Activated CD4-positive, CD25-positive, alpha-beta regulatory T cell treated with anti-CD3 and anti-CD28 coated beads, Interleukin-2, amount 50 U/mL, for 24 hours (primary cell): ENCODE measurements at regions not wholly inside any gene's neighbourhood (a gene's known extent, or its start where the extent isn't known, plus 50 kb on each side); places are given as distances from the start of the nearest gene placed in this dataset.

Experiments used
- ATAC-seq, 2 donors: fragments of 150-1000 bp; cut with Tn5 transposase; one replicate each; pipeline ENCODE4 v1.10.0; 2021; ENCODE audit warnings: mild to moderate bottlenecking in 1 of 2, moderate library complexity in 1 of 2

GRCh38 chr5:159825551-159826051, 90.7 kb upstream of the ADRA1B start:
- ATAC-seq, result no peak

- ATAC-seq, result peak; percentile 43 to 55
These were observed 89.7 kb upstream of the ADRA1B start for GRCh38 chr5:159826351-159827214.

GRCh38 chr5:159827861-159828260, 88.4 kb upstream of the ADRA1B start:
- no peak for ATAC-seq

- no peak for ATAC-seq
These were observed 84.2 kb upstream of the ADRA1B start for GRCh38 chr5:159832073-159832472.

GRCh38 chr5:159833088-159833487, 83.2 kb upstream of the ADRA1B start:
- ATAC-seq, result no peak

GRCh38 chr5:159833846-159834245, 82.4 kb upstream of the ADRA1B start:
- no peak for ATAC-seq

- no peak for ATAC-seq
These were observed 80.7 kb upstream of the ADRA1B start for GRCh38 chr5:159835548-159835947.

- ATAC-seq, result no peak
These were observed 79.6 kb upstream of the ADRA1B start for GRCh38 chr5:159836691-159837090.

- ATAC-seq, result no peak
These were observed 78.4 kb upstream of the ADRA1B start for GRCh38 chr5:159837860-159838259.

- ATAC-seq, result no peak
These were observed 77.6 kb upstream of the ADRA1B start for GRCh38 chr5:159838551-159839222.

GRCh38 chr5:159844267-159845121, 71.8 kb upstream of the ADRA1B start:
- ATAC-seq, result no peak

GRCh38 chr5:159849437-159850083, 66.7 kb upstream of the ADRA1B start:
- no peak for ATAC-seq

- ATAC-seq, result no peak
These were observed 66.1 kb upstream of the ADRA1B start for GRCh38 chr5:159850160-159850559.

GRCh38 chr5:159851053-159851452, 65.2 kb upstream of the ADRA1B start:
- no peak for ATAC-seq

- ATAC-seq, result no peak
These were observed 61.4 kb upstream of the ADRA1B start for GRCh38 chr5:159854916-159855315.

- no peak for ATAC-seq
These were observed 60.6 kb upstream of the ADRA1B start for GRCh38 chr5:159855476-159856191.

- no peak for ATAC-seq
These were observed 57.4 kb upstream of the ADRA1B start for GRCh38 chr5:159858871-159859270.

- no peak for ATAC-seq
These were observed 55.2 kb upstream of the ADRA1B start for GRCh38 chr5:159861086-159861485.

- ATAC-seq, result no peak
These were observed 51.2 kb upstream of the ADRA1B start for GRCh38 chr5:159864885-159865691.

GRCh38 chr5:159866093-159866492, 50.2 kb upstream of the ADRA1B start:
- ATAC-seq, result no peak
